GM19324 (cell line): ENCODE measurements at regions not wholly inside any gene's neighbourhood (a gene's known extent, or its start where the extent isn't known, plus 50 kb on each side); places are given as distances from the start of the nearest gene placed in this dataset.

Source experiments
- ATAC-seq: cut with Tn5 transposase; IDR thresholded peaks from one replicate; pipeline ENCODE4 v1.9.1; 2021; ENCODE audit warnings: mild to moderate bottlenecking, moderate library complexity; ENCODE audit not compliant: unreplicated experiment, low FRiP score

- no peak for ATAC-seq
Observed at GRCh38 chr11:116145187-116145865, 627.5 kb downstream of the BUD13 start.

- no peak for ATAC-seq
Observed at GRCh38 chr11:116144387-116144958, 628.3 kb downstream of the BUD13 start.

- no peak for ATAC-seq
Observed at GRCh38 chr11:116138280-116138679, 634.1 kb upstream of the CADM1 start.

- no peak for ATAC-seq
Observed at GRCh38 chr11:116137753-116138152, 633.5 kb upstream of the CADM1 start.

- ATAC-seq = no peak
Observed at GRCh38 chr11:116136987-116137674, 632.9 kb upstream of the CADM1 start.

GRCh38 chr11:116135891-116136290, 631.7 kb upstream of the CADM1 start:
- ATAC-seq = no peak

GRCh38 chr11:116134450-116134849, 630.2 kb upstream of the CADM1 start:
- ATAC-seq = no peak

GRCh38 chr11:116132273-116132978, 628.2 kb upstream of the CADM1 start:
- ATAC-seq = no peak

GRCh38 chr11:116130122-116130521, 625.9 kb upstream of the CADM1 start:
- no peak for ATAC-seq

GRCh38 chr11:116129456-116129855, 625.2 kb upstream of the CADM1 start:
- no peak for ATAC-seq

- ATAC-seq = no peak
Observed at GRCh38 chr11:116126562-116126961, 622.3 kb upstream of the CADM1 start.

- no peak for ATAC-seq
Observed at GRCh38 chr11:116124922-116125714, 620.9 kb upstream of the CADM1 start.

- ATAC-seq = no peak
Observed at GRCh38 chr11:116123739-116124138, 619.5 kb upstream of the CADM1 start.

- ATAC-seq = no peak
Observed at GRCh38 chr11:116122697-116123472, 618.7 kb upstream of the CADM1 start.

- no peak for ATAC-seq
Observed at GRCh38 chr11:116119158-116119557, 614.9 kb upstream of the CADM1 start.

- no peak for ATAC-seq
Observed at GRCh38 chr11:116118138-116118470, 613.9 kb upstream of the CADM1 start.

- no peak for ATAC-seq
Observed at GRCh38 chr11:116117331-116118137, 613.3 kb upstream of the CADM1 start.

- no peak for ATAC-seq
Observed at GRCh38 chr11:116115801-116116200, 611.6 kb upstream of the CADM1 start.

GRCh38 chr11:116114198-116114651, 610.0 kb upstream of the CADM1 start:
- ATAC-seq = no peak
